HG02943 (cell line): ENCODE measurements at regions not wholly inside any gene's neighbourhood (a gene's known extent, or its start where the extent isn't known, plus 50 kb on each side); places are given as distances from the start of the nearest gene placed in this dataset.

Experiments
- ATAC-seq: cut with Tn5 transposase; IDR thresholded peaks from one replicate; pipeline ENCODE4 v1.9.1; 2021; ENCODE audit warnings: mild to moderate bottlenecking, low read depth, moderate library complexity; ENCODE audit not compliant: unreplicated experiment

GRCh38 chr4:140316799-140317198 lies 56.6 kb upstream of the SCOC start:
- no peak for ATAC-seq

GRCh38 chr4:140315970-140316369 lies 57.5 kb upstream of the SCOC start:
- no peak for ATAC-seq

GRCh38 chr4:140315438-140315837 lies 58.0 kb upstream of the SCOC start:
- ATAC-seq: no peak

- no peak for ATAC-seq
Measured at GRCh38 chr4:140315019-140315418, 58.4 kb upstream of the SCOC start.

GRCh38 chr4:140312100-140312499 lies 61.3 kb upstream of the SCOC start:
- ATAC-seq: no peak

- ATAC-seq: no peak
Measured at GRCh38 chr4:140311257-140311835, 62.1 kb upstream of the SCOC start.

- no peak for ATAC-seq
Measured at GRCh38 chr4:140309124-140309870, 64.1 kb upstream of the SCOC start.

- no peak for ATAC-seq
Measured at GRCh38 chr4:140308366-140309123, 64.9 kb upstream of the SCOC start.

- ATAC-seq: no peak
Measured at GRCh38 chr4:140305053-140305452, 68.4 kb upstream of the SCOC start.

- no peak for ATAC-seq
Measured at GRCh38 chr4:140304346-140304745, 69.1 kb upstream of the SCOC start.

GRCh38 chr4:140302151-140302859 lies 71.1 kb upstream of the SCOC start:
- ATAC-seq: no peak

GRCh38 chr4:140300271-140300970 lies 73.0 kb upstream of the SCOC start:
- ATAC-seq: no peak

GRCh38 chr4:140298001-140298400 lies 75.4 kb upstream of the SCOC start:
- ATAC-seq: no peak

- no peak for ATAC-seq
Measured at GRCh38 chr4:140297221-140297570, 76.2 kb upstream of the SCOC start.

- no peak for ATAC-seq
Measured at GRCh38 chr4:140296335-140297220, 76.9 kb upstream of the SCOC start.

GRCh38 chr4:140293979-140294378 lies 79.5 kb upstream of the SCOC start:
- no peak for ATAC-seq

GRCh38 chr4:140291259-140291658 lies 82.2 kb upstream of the SCOC start:
- no peak for ATAC-seq

- no peak for ATAC-seq
Measured at GRCh38 chr4:140289486-140289885, 84.0 kb upstream of the SCOC start.

GRCh38 chr4:140286456-140286855 lies 87.0 kb upstream of the SCOC start:
- no peak for ATAC-seq

GRCh38 chr4:140284456-140284855 lies 89.0 kb upstream of the SCOC start:
- no peak for ATAC-seq
